Ishikawa (cell line): ENCODE measurements at regions not wholly inside any gene's neighbourhood (a gene's known extent, or its start where the extent isn't known, plus 50 kb on each side); places are given as distances from the start of the nearest gene placed in this dataset.

ENCODE experiments used
- MAX ChIP-seq: IDR thresholded peaks from 2 replicates; pipeline ENCODE4 v1.6.1; 2012
- RAD21 ChIP-seq: IDR thresholded peaks from 2 replicates; pipeline ENCODE4 v1.6.1; 2012; ENCODE audit warnings: low read depth
- REST ChIP-seq: IDR thresholded peaks from 2 replicates; pipeline ENCODE4 v1.6.1; 2012; ENCODE audit warnings: low read depth, mild to moderate bottlenecking
- TCF12 ChIP-seq: IDR thresholded peaks from 2 replicates; pipeline ENCODE4 v1.6.1; 2012; ENCODE audit warnings: low read depth

- TF ChIP-seq MAX (no peak), TCF12 (no peak), RAD21 (no peak), REST (no peak)
These were observed 122.9 kb downstream of the NSUN3 start for GRCh38 chr3:94185753-94186152.
